Right lobe of liver (tissue), 4 donors: ENCODE measurements at regions not wholly inside any gene's neighbourhood (a gene's known extent, or its start where the extent isn't known, plus 50 kb on each side); places are given as distances from the start of the nearest gene placed in this dataset.

Experiments
- CTCF ChIP-seq, 4 donors: fragments of 200-600 bp in 3 of 4; fragments of 450-650 bp in 1 of 4; IDR thresholded peaks; one replicate each; pipeline versions ENCODE4 v1.5.1 to v1.8.0; 2016 to 2022; ENCODE audit warnings: antibody characterized with exemption in 4 of 4, mild to moderate bottlenecking in 2 of 4
- POLR2A ChIP-seq: fragments of 450-650 bp; IDR thresholded peaks from one replicate; pipeline ENCODE4 v1.6.1; 2017; ENCODE audit warnings: antibody characterized with exemption, mild to moderate bottlenecking
- donor health status: DM: no; HTN: no; CAD: no.
- donor health status: DM: no; HTN: no; CAD: no.
- donor health status: DM: no; HTN: yes; CAD: no.

GRCh38 chr2:83063511-83063910, 1395.6 kb downstream of the SUCLG1 start:
- no peak for TF ChIP-seq CTCF (IDR thresholded peaks at IDR 0.05)
- TF ChIP-seq POLR2A: no peak
